NCI-H2171 treated with DMSO at 0.1 percent for 48 hours (cell line): ENCODE measurements at regions not wholly inside any gene's neighbourhood (a gene's known extent, or its start where the extent isn't known, plus 50 kb on each side); places are given as distances from the start of the nearest gene placed in this dataset.

Source experiments
- DNase-seq: peaks from one replicate; lab custom pipeline; 2025; lab: John Stamatoyannopoulos, UW

DNA sequence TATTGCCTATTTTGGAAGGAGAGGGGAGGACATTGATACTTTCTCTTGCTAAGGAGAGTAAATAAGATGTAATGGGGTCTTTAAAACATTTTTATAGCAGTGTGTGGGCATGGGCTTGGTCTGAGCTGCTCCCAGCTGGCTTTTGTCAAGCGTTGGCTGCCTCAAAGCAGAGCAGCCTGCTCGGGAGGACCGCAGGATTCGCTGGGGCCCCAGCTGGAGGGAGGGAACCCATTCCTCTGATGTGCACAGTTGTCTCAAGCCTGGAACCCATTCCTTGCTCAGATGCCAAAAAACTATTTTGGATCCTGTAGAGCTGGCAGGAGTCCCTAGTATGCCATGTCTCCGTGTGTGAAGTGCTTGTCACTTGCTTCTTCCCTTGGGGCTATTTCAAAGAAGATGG lies 59.4 kb upstream of the RMDN2 start:
- DNase-seq, result no peak

DNA sequence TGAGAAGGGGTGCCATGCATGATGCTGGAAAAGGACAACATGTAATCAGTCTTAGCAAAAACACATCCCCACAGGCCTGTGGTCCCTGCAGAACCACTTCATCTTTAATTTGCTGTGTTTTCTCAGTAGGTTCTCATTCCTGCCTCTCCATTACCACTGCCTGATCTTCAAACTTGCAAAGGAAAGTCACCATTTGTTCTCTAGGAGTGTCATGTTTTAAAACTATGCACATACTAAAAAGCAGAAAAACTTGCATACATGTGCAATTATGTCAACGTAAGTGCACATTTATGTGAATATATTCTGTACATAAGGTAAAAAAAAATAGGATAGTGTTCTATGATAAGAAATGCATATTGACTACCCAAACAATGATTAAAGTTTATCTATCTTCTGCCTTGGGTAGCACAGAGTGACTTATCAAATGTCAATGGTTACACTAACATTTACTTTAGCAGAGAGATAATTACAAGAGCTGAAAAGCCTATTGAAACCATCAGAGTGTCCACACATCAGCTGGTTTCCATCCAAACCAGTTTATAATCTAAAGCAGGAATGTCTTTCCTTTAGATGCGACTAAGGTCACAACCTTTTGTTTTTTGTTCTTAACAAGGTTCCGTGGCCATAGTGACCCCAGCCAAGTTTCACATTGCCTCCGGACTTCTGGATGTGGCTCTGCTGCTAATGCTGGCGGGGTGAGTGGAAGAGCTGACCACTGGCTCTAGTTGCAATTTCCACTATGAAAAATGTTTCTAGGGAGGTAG lies 58.7 kb upstream of the RMDN2 start:
- no peak for DNase-seq

DNA sequence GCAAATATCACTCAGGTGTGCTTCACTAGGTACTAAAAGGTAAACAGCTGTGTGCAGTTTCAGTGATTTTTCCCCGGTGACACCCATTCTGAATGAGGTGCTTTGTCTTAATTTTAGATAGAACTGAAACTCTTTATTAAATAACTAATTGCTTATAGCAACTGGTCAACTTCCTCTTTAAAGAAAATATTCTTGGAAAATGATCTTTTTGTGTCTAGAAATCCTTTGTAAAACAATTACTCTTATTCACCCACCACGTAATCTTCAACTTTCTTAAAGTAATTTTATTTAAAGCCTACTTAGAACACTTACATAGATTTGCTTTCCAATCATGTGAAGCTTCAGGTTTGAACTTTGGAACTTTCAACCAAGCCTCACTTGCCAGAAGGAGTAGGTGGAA lies 57.9 kb upstream of the RMDN2 start:
- no peak for DNase-seq

DNA sequence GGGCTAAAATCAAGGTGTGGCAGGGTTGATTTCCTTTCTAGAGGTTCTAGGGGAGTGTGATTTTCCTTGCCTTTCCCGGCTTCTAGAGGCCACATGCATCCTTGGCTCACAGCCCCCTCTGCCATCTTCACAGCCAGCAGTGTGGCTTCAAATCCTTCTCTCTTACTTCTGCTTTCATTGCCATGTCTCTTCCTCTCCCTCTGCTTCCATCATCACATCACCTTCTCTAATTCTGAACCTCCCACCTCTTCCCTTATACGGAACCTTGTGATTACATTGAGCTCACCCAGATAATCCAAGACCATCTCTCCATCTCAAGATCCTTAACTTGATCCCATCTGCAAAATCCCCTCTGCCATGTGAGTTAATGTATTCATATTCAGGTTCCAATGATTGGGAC lies 56.2 kb upstream of the RMDN2 start:
- no peak for DNase-seq

DNA sequence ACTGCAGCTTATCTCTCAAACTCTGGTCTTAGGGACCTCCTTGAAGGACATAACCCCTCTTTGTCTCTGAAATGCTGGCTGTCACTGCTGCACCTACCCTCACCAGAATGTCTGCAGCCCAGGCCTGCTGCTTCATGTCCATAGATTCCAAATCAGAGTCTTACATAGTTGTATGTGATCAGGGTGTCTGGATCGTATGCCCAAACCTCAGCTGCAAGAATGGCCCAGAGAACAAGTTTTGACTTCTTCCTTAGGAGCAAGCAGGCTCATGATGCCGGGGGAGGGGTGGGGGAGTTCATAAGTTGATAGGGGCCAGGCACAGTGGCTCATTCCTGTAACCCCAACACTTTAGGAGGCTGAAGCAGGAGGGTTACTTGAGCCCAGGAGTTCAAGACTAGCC lies 55.8 kb upstream of the RMDN2 start:
- no peak for DNase-seq

DNA sequence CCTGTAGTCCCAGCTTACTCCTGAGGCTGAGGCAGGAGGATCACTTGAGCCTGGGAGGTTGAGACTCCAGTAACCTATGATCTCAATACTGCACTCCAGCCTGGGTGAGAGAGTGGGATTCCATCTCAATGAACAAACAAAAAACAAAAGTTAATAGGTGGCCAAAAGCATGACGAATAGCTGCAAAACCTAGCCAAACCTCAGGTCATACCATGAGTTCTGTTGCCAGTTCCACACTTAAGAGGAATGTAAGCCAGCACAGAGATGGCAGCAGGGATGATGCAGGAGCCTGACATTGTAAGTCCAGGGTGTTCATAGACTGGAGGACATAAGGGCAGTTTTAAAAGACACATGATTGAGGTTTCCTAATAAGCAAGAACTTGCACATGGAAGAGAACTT lies 55.3 kb upstream of the RMDN2 start:
- DNase-seq, result no peak

DNA sequence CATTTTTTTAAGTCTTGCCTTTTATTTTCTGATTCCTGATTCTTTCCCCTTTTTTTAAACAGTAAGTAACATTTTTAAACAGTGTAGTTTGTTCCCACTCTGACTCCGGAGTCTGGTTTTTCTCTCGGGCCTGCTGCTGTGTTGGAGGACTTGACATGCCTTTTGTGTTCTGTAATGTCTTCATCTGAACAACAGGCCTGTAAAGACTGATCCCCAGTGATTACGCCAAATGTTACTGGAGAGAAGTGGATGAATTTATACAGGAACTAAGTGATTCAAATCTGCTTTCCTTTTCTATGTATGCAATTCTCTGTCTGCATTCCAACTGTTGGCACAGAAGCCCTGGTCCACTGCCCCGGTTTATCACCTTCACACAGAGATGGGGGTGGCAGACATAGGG lies 54.3 kb upstream of the RMDN2 start:
- no peak for DNase-seq

DNA sequence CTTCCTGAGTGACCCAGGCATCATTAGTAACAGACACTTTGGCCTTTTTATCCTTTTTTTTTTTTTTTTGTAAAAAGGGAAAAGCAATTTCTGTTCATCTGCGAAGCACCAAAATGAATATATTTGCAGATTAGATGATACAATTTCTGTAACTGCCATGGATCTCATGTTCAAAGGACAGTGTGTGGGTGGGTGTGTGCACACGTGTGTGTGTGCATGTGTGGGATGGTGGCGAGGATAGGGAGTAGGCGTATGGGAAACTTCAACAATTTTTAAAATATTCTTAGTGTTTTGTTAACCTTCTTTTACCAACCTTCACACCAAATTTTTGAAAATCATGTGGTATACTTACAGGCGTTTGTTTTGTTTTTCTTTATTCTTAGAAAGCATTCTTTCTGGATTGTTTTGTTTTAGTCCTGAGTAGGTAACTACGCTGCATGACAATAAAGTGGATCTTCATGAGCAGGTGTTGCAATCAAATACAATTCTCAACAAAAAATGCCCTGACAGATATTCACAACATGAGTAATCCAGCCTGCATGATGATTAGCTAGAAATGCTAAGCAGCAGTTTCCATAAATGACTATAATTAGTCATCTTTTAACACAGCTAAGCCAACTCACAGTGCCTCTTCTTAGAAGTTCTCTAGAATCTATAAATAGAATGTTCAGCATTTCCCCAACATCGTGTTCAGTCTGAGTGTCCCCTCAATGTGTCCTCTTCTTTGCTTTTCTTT lies 53.5 kb upstream of the RMDN2 start:
- DNase-seq, result no peak

DNA sequence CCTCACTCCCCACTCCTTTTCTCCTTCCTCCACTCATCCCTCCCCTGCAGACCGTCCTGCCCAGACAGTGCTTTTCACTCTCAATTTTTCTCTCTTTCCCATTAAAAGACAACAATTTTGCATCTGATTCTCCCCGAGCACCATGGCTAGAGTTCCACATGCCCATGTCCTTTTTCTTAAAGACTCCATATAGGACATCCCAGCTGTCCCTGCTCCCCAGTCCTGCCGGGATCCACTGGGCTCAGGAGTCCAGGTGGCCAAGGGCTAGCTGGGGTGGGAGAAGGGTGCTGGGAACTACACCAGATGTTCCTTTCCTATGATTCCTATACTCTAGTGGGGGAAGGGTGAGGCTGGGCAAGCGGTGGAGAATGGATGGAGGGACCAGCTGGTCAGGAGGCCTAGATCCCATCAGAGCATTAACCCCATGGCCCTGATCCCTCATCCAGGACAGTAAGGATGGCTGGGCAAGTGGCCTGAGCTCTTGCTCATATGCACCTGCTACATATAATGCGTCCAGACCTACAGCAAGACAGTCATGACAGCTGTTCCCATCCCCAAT lies 52.8 kb upstream of the RMDN2 start:
- no peak for DNase-seq

- DNase-seq, result peak; percentile 53
Observed at GRCh38 chr2:37873229-37873628, 51.9 kb upstream of the RMDN2 start.

- DNase-seq, result no peak
Observed at GRCh38 chr2:37873749-37874330, 51.2 kb upstream of the RMDN2 start.

GRCh38 chr2:37874470-37874869 lies 50.6 kb upstream of the RMDN2 start:
- no peak for DNase-seq
